ENCODE measurements at regions not wholly inside any gene's neighbourhood (a gene's known extent, or its start where the extent isn't known, plus 50 kb on each side); places are given as distances from the start of the nearest gene placed in this dataset.

DNA sequence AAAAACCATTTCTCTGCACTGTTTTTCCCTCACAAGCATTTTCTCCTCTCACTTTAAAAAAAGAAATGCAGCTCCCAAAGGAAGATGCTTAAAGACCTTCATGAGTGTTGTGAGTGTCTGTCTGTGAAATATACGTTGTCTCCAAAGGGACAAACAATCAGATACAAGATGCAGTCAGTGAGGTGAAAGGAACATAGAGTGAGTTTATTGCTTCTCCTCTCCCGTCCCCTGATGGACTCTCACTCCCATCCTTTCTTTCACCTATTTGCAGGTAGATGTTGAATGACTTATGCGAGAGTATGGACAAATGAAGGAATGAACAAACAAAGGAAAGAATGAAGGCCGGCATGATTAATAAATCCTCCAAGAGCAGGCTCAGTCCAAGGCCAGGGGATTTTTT lies 561.2 kb upstream of the DIPK2B start:
- Histone ChIP-seq H2BK15ac (ENCODE audit: low read depth, low read length) (no peak overlapping the region), H3K4me3 (ENCODE audit: insufficient read depth, low read depth, low read length) (no peak overlapping the region; the same call in 1 of the 2 replicates), H3K18ac (ENCODE audit: low read depth, low read length) (peak overlapping the region; percentile 80; the same call in 1 of the 2 replicates), H4K20me1 (ENCODE audit: insufficient read depth, low read length) (peaks cover 40% of the 10 kb centered on the region), H3K79me1 (ENCODE audit: low read depth in 1 of 2, low read length in 2 of 2) (no peaks in the 10 kb centered on the region; a peak in 1 of 4 replicates), H2BK20ac (ENCODE audit: low read depth, low read length) (no peak overlapping the region), H2BK5ac (ENCODE audit: low read depth, low read length, poor library complexity, severe bottlenecking) (peak overlapping the region; percentile 63), H2AFZ (replicated peaks; ENCODE audit: low read length, poor library complexity) (no peak overlapping the region), H3K56ac (ENCODE audit: extremely low read depth, insufficient read depth, low read length) (no peak overlapping the region), H3K9me3 (ENCODE audit: control insufficient read depth, insufficient read depth, low read length) (no peaks in the 10 kb centered on the region), H3K23ac (ENCODE audit: low read depth, low read length) (0 out of 2 replicates have a peak overlapping the region, but pooled peaks have one; percentile 39), H3K27ac (ENCODE audit: insufficient read depth, low read length) (no peak overlapping the region; the same call in 1 of the 2 replicates), H3K14ac (replicated peaks; ENCODE audit: low read depth, low read length) (peak overlapping the region; percentile 26), H3K36me3 (ENCODE audit: control insufficient read depth, insufficient read depth, low read length) (peaks cover 21% of the 10 kb centered on the region), H4K8ac (ENCODE audit: low read depth in 2 of 2, low read length in 2 of 2) (peak overlapping the region in 1 of 2 experiments; percentile 49; a peak in 1 of 4 replicates), H2AK5ac (ENCODE audit: low read depth, low read length) (no peak overlapping the region), H3K4me2 (ENCODE audit: low read depth, low read length) (peak overlapping the region; percentile 61; the same call in 1 of the 2 replicates), H4K91ac (ENCODE audit: insufficient read depth, low read depth, low read length) (no peak overlapping the region), H3K9me1 (ENCODE audit: insufficient read depth, low read length) (no peaks in the 10 kb centered on the region), H3K4me1 (ENCODE audit: control insufficient read depth, insufficient read depth, low read length) (peaks cover 9% of the 10 kb centered on the region), H3K27me3 (ENCODE audit: control insufficient read depth, insufficient read depth, low read length) (no peaks in the 10 kb centered on the region), H4K5ac (ENCODE audit: low read depth, low read length) (peak overlapping the region; percentile 25; the same call in 1 of the 2 replicates), H2AK9ac (replicated peaks; ENCODE audit: low read depth, low read length, poor library complexity) (no peak overlapping the region), H2BK120ac (ENCODE audit: low read depth, low read length) (no peak overlapping the region), H3K4ac (ENCODE audit: low read depth, low read length) (no peak overlapping the region), H3K9ac (ENCODE audit: low read depth, low read length) (peak overlapping the region; percentile 36; the same call in 1 of the 2 replicates)
- dilution Hi-C loops (cut with HindIII; ENCODE audit: low sequenced_read_pairs, unreplicated experiment) (no loop called here), intact Hi-C loops (cut with micrococcal nuclease) (no loop called here), in situ Hi-C loops (cut with MboI; ENCODE audit: low sequenced_read_pairs) (no loop called here)
- no peak for DNase-seq
- TF ChIP-seq MXI1 (IDR thresholded peaks at IDR 0.05; ENCODE audit: borderline replicate concordance, low read depth, low read length): no peak
- no peak for TF ChIP-seq CHD1 (IDR thresholded peaks at IDR 0.05; ENCODE audit: low read depth, low read length)
- no peak for TF ChIP-seq MAZ (IDR thresholded peaks at IDR 0.05; ENCODE audit: borderline replicate concordance, low read depth, low read length)
- TF ChIP-seq, protein P1, sequence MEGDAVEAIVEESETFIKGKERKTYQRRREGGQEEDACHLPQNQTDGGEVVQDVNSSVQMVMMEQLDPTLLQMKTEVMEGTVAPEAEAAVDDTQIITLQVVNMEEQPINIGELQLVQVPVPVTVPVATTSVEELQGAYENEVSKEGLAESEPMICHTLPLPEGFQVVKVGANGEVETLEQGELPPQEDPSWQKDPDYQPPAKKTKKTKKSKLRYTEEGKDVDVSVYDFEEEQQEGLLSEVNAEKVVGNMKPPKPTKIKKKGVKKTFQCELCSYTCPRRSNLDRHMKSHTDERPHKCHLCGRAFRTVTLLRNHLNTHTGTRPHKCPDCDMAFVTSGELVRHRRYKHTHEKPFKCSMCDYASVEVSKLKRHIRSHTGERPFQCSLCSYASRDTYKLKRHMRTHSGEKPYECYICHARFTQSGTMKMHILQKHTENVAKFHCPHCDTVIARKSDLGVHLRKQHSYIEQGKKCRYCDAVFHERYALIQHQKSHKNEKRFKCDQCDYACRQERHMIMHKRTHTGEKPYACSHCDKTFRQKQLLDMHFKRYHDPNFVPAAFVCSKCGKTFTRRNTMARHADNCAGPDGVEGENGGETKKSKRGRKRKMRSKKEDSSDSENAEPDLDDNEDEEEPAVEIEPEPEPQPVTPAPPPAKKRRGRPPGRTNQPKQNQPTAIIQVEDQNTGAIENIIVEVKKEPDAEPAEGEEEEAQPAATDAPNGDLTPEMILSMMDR (conservative IDR thresholded peaks at IDR 0.05; ENCODE audit: low read depth, low read length): no peak
- no peak for TF ChIP-seq SMC3 (IDR thresholded peaks at IDR 0.05; ENCODE audit: low read depth, low read length)
- no peak for TF ChIP-seq FOS (IDR thresholded peaks at IDR 0.05; ENCODE audit: low read depth, low read length)
- no peak for TF ChIP-seq RFX5 (IDR thresholded peaks at IDR 0.05; ENCODE audit: low read depth, low read length)
- no peak for TF ChIP-seq POLR2A (IDR thresholded peaks at IDR 0.05; ENCODE audit: low read depth, low read length)
- TF ChIP-seq NFE2L2 (IDR thresholded peaks at IDR 0.05; ENCODE audit: low read depth, low read length): no peak
- no peak for TF ChIP-seq RAD21 (IDR thresholded peaks at IDR 0.05; ENCODE audit: low read length)
- TF ChIP-seq, protein P2, sequence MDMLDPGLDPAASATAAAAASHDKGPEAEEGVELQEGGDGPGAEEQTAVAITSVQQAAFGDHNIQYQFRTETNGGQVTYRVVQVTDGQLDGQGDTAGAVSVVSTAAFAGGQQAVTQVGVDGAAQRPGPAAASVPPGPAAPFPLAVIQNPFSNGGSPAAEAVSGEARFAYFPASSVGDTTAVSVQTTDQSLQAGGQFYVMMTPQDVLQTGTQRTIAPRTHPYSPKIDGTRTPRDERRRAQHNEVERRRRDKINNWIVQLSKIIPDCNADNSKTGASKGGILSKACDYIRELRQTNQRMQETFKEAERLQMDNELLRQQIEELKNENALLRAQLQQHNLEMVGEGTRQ (IDR thresholded peaks at IDR 0.05; ENCODE audit: low read depth, low read length): no peak
- TF ChIP-seq, protein P3, sequence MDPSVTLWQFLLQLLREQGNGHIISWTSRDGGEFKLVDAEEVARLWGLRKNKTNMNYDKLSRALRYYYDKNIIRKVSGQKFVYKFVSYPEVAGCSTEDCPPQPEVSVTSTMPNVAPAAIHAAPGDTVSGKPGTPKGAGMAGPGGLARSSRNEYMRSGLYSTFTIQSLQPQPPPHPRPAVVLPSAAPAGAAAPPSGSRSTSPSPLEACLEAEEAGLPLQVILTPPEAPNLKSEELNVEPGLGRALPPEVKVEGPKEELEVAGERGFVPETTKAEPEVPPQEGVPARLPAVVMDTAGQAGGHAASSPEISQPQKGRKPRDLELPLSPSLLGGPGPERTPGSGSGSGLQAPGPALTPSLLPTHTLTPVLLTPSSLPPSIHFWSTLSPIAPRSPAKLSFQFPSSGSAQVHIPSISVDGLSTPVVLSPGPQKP (IDR thresholded peaks at IDR 0.05; ENCODE audit: borderline replicate concordance, low read depth, low read length): no peak
- no peak for TF ChIP-seq CEBPB (IDR thresholded peaks at IDR 0.05; ENCODE audit: low read depth, low read length)
- TF ChIP-seq MAFK (IDR thresholded peaks at IDR 0.05; ENCODE audit: low read depth, low read length): no peak
- TF ChIP-seq BHLHE40 (IDR thresholded peaks at IDR 0.05; ENCODE audit: low read depth, low read length): no peak
- no peak for TF ChIP-seq RCOR1 (IDR thresholded peaks at IDR 0.05; ENCODE audit: insufficient replicate concordance, low read length)
- no TSS peak for BruUV-seq (replicated peaks)
- ChIA-PET CTCF (no interaction called here), POLR2A (ENCODE audit: unreplicated experiment) (no interaction called here)
- ATAC-seq (ENCODE audit: low read depth): no peak
- no CpG with 5 or more reads among the region's 4 CpGs for WGBS, 2 experiments (ENCODE audit: extremely low coverage in 2 of 2, insufficient read length in 1 of 2)

Measured in IMR-90 (cell line).